ENCODE measurements at regions not wholly inside any gene's neighbourhood (a gene's known extent, or its start where the extent isn't known, plus 50 kb on each side); places are given as distances from the start of the nearest gene placed in this dataset.

- no peak for FAIRE-seq
- Histone ChIP-seq H4K20me1 (replicated peaks; ENCODE audit: control insufficient read depth, extremely low read depth, insufficient read depth, low read length) (no peaks in the 10 kb centered on the region), H3K4me3 (replicated peaks in 1 of 3; ENCODE audit: insufficient read depth in 1 of 3, low read depth in 1 of 3, low read length in 3 of 3) (no peak overlapping the region), H3K27me3 (ENCODE audit: control insufficient read depth in 2 of 2, insufficient read depth in 2 of 2, low read length in 2 of 2) (no peaks in the 10 kb centered on the region), H3K9ac (replicated peaks; ENCODE audit: extremely low read depth, insufficient read depth, low read length) (no peak overlapping the region), H3K9me1 (replicated peaks; ENCODE audit: control insufficient read depth, extremely low read depth, insufficient read depth, low read length) (no peaks in the 10 kb centered on the region), H3K9me3 (replicated peaks; ENCODE audit: control insufficient read depth, insufficient read depth, low read length) (peaks cover 4% of the 10 kb centered on the region), H3K27ac (ENCODE audit: insufficient read depth, low read depth, low read length) (no peak overlapping the region), H2AFZ (ENCODE audit: low read depth, low read length) (no peak overlapping the region), H3K4me2 (ENCODE audit: insufficient read depth, low read length) (no peak overlapping the region), H3K79me2 (ENCODE audit: control insufficient read depth, insufficient read depth, low read length) (no peaks in the 10 kb centered on the region), H3K36me3 (ENCODE audit: control insufficient read depth in 2 of 2, extremely low read depth in 1 of 2, insufficient read depth in 2 of 2, low read length in 2 of 2) (no peaks in the 10 kb centered on the region), H3K4me1 (ENCODE audit: control insufficient read depth, extremely low read depth, insufficient read depth, low read length) (no peaks in the 10 kb centered on the region)
- ChIA-PET POLR2A (no interaction called here), CTCF (no interaction called here)
- DNase-seq (ENCODE audit: low read depth, low spot score), result no peak
- no TSS peak for BruUV-seq (replicated peaks)
- TF ChIP-seq CTCF (IDR thresholded peaks at IDR 0.05; ENCODE audit: extremely low read depth in 1 of 2, insufficient read depth in 1 of 2, low read depth in 1 of 2, low read length in 2 of 2) (no peak), POLR2AphosphoS5 (IDR thresholded peaks at IDR 0.05; ENCODE audit: insufficient read depth, low read depth, low read length) (no peak), FOS (IDR thresholded peaks at IDR 0.05; ENCODE audit: borderline replicate concordance, insufficient read depth, low read length) (no peak), GATA2 (IDR thresholded peaks at IDR 0.05; ENCODE audit: insufficient read depth, insufficient read length, low read depth, low read length) (no peak), EZH2 (IDR thresholded peaks at IDR 0.05; ENCODE audit: borderline replicate concordance, low read depth, low read length, severe bottlenecking) (no peak), POLR2A (IDR thresholded peaks at IDR 0.05; ENCODE audit: low read depth, low read length) (no peak), MYC (IDR thresholded peaks at IDR 0.05; ENCODE audit: low read depth, low read length) (no peak), JUN (IDR thresholded peaks at IDR 0.05; ENCODE audit: borderline replicate concordance, insufficient read depth, insufficient read length, low read depth) (no peak)
- TF ChIP-seq, protein P1, sequence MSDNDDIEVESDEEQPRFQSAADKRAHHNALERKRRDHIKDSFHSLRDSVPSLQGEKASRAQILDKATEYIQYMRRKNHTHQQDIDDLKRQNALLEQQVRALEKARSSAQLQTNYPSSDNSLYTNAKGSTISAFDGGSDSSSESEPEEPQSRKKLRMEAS (IDR thresholded peaks at IDR 0.05; ENCODE audit: insufficient read depth, insufficient read length), result no peak
- dilution Hi-C loops (cut with MboI; ENCODE audit: extremely low pct_ligation_motif_present, low sequenced_read_pairs) (no loop called here), intact Hi-C loops (cut with micrococcal nuclease) (no loop called here)
These were observed 93.4 kb upstream of the TCERG1L start for GRCh38 chr10:131404886-131405285.
